Activated CD8-positive, alpha-beta memory T cell treated with anti-CD3 and anti-CD28 coated beads for 36 hours (primary cell): ENCODE measurements at regions not wholly inside any gene's neighbourhood (a gene's known extent, or its start where the extent isn't known, plus 50 kb on each side); places are given as distances from the start of the nearest gene placed in this dataset.

Experiments
- CTCF ChIA-PET: fragments of 350-600 bp; sonication (Branson Sonifier 250); formaldehyde crosslinking; loops from one replicate; lab custom pipeline; 2021; ENCODE audit warnings: antibody characterized with exemption; lab: Charles Lee
- POLR2A ChIA-PET: fragments of 350-600 bp; sonication (Branson Sonifier 250); formaldehyde crosslinking; loops from one replicate; lab custom pipeline; 2021; ENCODE audit warnings: antibody characterized with exemption; lab: Charles Lee

DNA sequence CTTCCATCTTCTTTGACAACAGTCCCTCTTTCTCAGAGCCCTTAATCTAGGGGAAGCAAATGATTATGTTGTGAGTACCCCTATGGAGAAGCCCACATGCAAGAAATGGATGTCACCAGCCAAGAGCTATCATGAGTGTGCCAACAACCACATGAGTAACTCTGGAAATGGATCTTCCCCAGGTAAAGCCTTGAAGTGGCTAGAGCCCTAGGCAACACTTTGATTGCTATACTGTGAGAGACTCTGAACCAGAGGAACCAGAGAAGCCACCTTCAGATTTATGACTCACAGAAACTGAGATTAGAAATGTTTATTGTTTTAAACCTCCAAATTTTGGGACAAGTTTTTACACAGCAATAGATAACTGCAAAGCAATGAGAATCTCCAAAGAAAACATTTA, 60.9 kb upstream of the COL1A2 start:
- POLR2A ChIA-PET: no interaction called here
- CTCF ChIA-PET: no interaction called here

DNA sequence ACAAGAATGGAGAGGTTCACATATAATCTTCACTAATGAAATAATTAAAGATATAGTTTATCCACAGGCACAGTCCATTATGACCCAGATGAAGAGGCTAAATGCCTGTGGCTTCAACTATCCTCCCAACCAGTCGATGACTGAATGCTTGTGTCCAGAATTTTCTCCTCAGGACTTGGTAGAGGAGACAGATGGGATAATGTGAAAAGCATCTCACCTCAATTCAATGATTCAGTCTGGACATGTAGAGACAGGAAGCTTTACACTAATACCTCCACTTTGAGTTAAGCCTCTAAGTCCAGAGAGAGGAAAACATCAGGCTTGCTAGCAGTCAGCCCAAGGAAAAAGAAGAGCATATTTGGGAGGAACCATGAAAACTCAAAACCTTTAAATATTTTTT, 59.1 kb upstream of the COL1A2 start:
- ChIA-PET CTCF (no interaction called here), POLR2A (no interaction called here)

DNA sequence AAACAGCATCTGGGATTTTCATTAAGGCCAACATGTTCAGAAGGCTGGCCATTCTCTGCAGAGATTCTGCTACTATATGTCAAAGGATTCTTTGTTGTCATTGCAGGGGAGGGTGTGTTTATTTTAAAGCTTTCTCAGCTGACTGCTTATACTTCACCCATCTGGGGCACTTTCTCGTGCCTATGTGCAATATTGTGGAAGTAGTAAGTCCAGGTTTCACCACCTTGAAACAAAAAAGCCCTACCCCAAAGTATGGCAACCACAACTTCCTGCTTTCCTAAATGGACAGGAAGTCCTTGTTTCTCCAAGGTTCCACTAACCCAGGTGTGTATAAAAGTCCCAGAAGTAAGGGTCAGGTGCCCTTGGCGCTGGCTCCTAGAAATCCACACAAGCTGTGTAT, 58.7 kb upstream of the COL1A2 start:
- ChIA-PET POLR2A (no interaction called here), CTCF (no interaction called here)

DNA sequence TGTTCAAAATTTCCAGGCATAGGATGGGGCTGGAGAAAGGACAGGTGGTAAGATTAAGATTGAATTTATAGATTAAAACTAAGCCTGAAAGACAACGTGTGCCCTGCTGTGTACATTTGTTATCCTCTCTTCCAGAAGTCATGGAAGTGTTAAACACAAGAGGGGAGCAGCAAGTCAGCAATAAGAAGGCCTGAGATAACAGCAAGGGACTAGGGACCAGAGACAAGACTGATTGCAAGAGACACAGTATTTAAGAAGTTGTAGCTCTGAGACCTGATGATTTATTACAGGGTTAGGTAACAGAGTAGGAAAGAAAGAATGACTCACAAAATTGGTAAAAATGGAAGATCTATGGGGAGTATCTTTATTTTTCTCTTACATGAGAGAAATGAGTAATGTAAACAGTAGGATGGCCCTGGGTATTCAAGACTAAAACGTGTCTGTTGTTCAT, 55.7 kb upstream of the COL1A2 start:
- CTCF ChIA-PET: no interaction called here
- POLR2A ChIA-PET: no interaction called here

DNA sequence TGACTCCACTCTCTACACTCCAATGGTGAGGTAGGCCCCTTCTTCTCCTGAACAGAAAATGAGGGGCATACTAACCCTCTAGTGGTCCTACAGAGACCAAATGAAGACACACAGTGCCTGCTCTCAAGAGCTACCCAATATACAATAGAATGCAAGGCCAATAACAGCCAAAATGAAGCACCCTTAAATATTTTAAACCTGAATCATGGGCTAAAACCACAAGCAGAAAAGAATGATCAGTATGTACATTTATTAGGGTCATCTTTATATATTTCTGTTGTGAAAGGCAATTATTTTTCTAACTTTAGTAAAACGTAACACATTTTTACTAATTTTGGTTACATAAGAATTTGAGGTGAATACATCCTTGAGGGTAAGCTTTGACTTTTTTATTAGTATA, 49.9 kb upstream of the COL1A2 start:
- CTCF ChIA-PET: no interaction called here
- POLR2A ChIA-PET: no interaction called here
